DOHH2 (cell line): ENCODE measurements at regions not wholly inside any gene's neighbourhood (a gene's known extent, or its start where the extent isn't known, plus 50 kb on each side); places are given as distances from the start of the nearest gene placed in this dataset.

Experiments used
- H3F3A ChIP-seq: fragments of 200-600 bp; sonication (generic), shearing (Covaris generic); 2 replicates; pipeline ENCODE4 v1.6.0; 2016; ENCODE audit warnings: antibody characterized with exemption, mild to moderate bottlenecking; ENCODE audit not compliant: control insufficient read depth, insufficient read depth
- H3K27ac ChIP-seq: fragments of 200-600 bp; sonication (generic); 2 replicates; pipeline ENCODE4 v1.5.1; 2014; ENCODE audit warnings: low read depth, mild to moderate bottlenecking, low read length, moderate library complexity
- H3K27me3 ChIP-seq: fragments of 200-600 bp; sonication (generic); 2 replicates; pipeline ENCODE4 v1.6.1; 2014; ENCODE audit warnings: mild to moderate bottlenecking, low read length, mixed read lengths; ENCODE audit not compliant: control insufficient read depth
- H3K36me3 ChIP-seq: fragments of 200-600 bp; sonication (generic); 2 replicates; pipeline ENCODE4 v1.6.1; 2014; ENCODE audit warnings: mild to moderate bottlenecking, low read length, moderate library complexity, mixed read lengths; ENCODE audit not compliant: control insufficient read depth
- H3K4me1 ChIP-seq: fragments of 200-600 bp; sonication (generic); 2 replicates; pipeline ENCODE4 v1.6.1; 2014; ENCODE audit warnings: mild to moderate bottlenecking, low read length, mixed read lengths; ENCODE audit not compliant: control insufficient read depth
- H3K4me2 ChIP-seq: fragments of 200-600 bp; sonication (generic); 2 replicates; pipeline ENCODE4 v1.6.0; 2014; ENCODE audit warnings: mild to moderate bottlenecking, low read length, moderate library complexity
- H3K4me3 ChIP-seq: fragments of 200-600 bp; sonication (generic); 2 replicates; pipeline ENCODE4 v1.5.1; 2014; ENCODE audit warnings: mild to moderate bottlenecking, low read length, mixed read lengths
- H3K79me2 ChIP-seq: fragments of 200-600 bp; sonication (generic); 2 replicates; pipeline ENCODE4 v1.6.1; 2014; ENCODE audit warnings: mild to moderate bottlenecking, low read length, mixed read lengths; ENCODE audit not compliant: control insufficient read depth
- H3K9me2 ChIP-seq: fragments of 200-600 bp; sonication (generic); replicated peaks from 2 replicates; pipeline ENCODE4 v1.6.1; 2014; ENCODE audit warnings: mild to moderate bottlenecking, low read length, mixed read lengths; ENCODE audit not compliant: control insufficient read depth
- H3K9me3 ChIP-seq: fragments of 200-600 bp; sonication (generic); 2 replicates; pipeline ENCODE4 v1.6.1; 2014; ENCODE audit warnings: antibody characterized with exemption, low read length, mixed read lengths; ENCODE audit not compliant: control insufficient read depth, insufficient read depth
- H4K20me1 ChIP-seq: fragments of 200-600 bp; sonication (generic); 2 replicates; pipeline ENCODE4 v1.6.0; 2014; ENCODE audit warnings: low read depth, mild to moderate bottlenecking, antibody characterized with exemption, low read length, moderate library complexity; ENCODE audit not compliant: control insufficient read depth, insufficient read depth
- EZH2phosphoT487 ChIP-seq: fragments of 200-600 bp; sonication (generic); IDR thresholded peaks from 2 replicates; pipeline ENCODE4 v1.6.1; 2017; ENCODE audit warnings: borderline replicate concordance, mild to moderate bottlenecking, antibody characterized with exemption, low read length, moderate library complexity, mixed read lengths
- TF ChIP-seq, protein P1 (sequence below): fragments of 200-600 bp; sonication (generic); IDR thresholded peaks from one replicate; pipeline ENCODE4 v1.5.1; 2014; ENCODE audit warnings: antibody characterized with exemption, mild to moderate bottlenecking, low read depth, low read length; ENCODE audit not compliant: poor library complexity, severe bottlenecking

DNA sequence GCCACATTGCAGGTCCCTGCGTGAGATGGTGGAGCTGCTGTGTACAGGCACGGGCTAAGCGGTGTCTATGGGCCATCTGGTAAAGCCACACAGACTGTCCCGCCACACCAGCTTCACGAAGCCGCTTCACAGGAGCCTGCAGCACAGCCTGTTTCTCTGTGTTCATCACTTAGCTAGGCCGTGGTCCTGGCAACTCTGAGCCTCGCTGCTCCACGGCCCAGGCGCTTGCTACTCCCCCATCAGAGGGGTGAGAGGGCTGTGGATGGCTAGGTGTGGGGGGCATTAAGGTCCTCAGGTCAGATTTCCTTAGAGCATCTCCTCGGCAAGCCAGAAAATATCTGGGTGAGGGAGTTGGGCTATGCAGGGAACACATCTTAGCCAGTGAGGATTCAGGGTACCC is 225.7 kb downstream of the GLI2 start:
- no peaks in the 10 kb centered on the region for H3K36me3 ChIP-seq
- H3K4me3 ChIP-seq, result no peak overlapping the region
- no peak overlapping the region for H3K27ac ChIP-seq
- no peaks in the 10 kb centered on the region for H3K27me3 ChIP-seq
- no peaks in the 10 kb centered on the region for H3K9me2 ChIP-seq
- no peaks in the 10 kb centered on the region for H3K9me3 ChIP-seq
- no peaks in the 10 kb centered on the region for H4K20me1 ChIP-seq
- no peak overlapping the region for H3K4me2 ChIP-seq
- H3F3A ChIP-seq, result no peaks in the 10 kb centered on the region
- H3K4me1 ChIP-seq, result no peaks in the 10 kb centered on the region
- no peaks in the 10 kb centered on the region for H3K79me2 ChIP-seq
- no peak for TF ChIP-seq EZH2phosphoT487
- TF ChIP-seq, protein P1, sequence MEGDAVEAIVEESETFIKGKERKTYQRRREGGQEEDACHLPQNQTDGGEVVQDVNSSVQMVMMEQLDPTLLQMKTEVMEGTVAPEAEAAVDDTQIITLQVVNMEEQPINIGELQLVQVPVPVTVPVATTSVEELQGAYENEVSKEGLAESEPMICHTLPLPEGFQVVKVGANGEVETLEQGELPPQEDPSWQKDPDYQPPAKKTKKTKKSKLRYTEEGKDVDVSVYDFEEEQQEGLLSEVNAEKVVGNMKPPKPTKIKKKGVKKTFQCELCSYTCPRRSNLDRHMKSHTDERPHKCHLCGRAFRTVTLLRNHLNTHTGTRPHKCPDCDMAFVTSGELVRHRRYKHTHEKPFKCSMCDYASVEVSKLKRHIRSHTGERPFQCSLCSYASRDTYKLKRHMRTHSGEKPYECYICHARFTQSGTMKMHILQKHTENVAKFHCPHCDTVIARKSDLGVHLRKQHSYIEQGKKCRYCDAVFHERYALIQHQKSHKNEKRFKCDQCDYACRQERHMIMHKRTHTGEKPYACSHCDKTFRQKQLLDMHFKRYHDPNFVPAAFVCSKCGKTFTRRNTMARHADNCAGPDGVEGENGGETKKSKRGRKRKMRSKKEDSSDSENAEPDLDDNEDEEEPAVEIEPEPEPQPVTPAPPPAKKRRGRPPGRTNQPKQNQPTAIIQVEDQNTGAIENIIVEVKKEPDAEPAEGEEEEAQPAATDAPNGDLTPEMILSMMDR, result no peak

DNA sequence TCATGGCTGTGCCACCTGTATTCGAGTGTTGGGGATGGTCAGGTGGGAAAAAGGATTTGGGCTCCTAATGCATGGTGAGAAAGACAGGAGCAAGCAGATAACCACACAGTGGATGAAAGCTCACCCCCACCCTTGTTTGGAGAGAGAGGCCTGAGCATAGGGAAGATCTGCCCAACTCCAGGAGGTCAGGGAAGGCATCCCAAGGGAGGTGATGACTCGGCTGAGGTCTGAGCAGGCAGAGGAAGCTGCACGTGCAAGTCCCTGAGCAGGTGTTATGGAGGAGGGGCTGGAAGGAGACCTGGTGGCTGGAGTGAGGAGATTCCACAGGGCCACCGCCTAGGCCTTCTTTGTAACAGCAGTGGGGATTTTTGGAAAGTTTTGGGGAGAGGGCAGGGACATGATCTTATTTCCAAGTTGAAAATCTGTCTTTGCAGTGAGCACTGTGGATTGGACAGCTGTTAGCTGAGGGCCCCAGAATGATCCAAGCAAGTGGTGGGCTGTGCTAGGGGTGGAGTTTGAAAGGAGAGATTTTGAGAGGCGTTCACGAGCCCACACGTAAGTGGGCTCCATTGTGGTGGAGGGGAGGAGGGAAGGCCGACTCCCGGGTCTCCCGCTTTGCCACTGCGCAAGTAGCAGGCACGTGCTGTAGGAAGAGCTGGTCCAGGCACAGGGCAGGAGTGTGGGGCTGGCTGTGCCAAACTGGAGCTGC is 228.5 kb downstream of the GLI2 start:
- Histone ChIP-seq H3K9me3 (no peaks in the 10 kb centered on the region), H3K9me2 (no peaks in the 10 kb centered on the region), H3K27ac (no peak overlapping the region), H3F3A (no peaks in the 10 kb centered on the region), H4K20me1 (no peaks in the 10 kb centered on the region), H3K79me2 (no peaks in the 10 kb centered on the region), H3K4me1 (no peaks in the 10 kb centered on the region), H3K36me3 (no peaks in the 10 kb centered on the region), H3K4me2 (no peak overlapping the region), H3K27me3 (no peaks in the 10 kb centered on the region), H3K4me3 (no peak overlapping the region)
- TF ChIP-seq, protein P1, result no peak
- TF ChIP-seq EZH2phosphoT487, result no peak

DNA sequence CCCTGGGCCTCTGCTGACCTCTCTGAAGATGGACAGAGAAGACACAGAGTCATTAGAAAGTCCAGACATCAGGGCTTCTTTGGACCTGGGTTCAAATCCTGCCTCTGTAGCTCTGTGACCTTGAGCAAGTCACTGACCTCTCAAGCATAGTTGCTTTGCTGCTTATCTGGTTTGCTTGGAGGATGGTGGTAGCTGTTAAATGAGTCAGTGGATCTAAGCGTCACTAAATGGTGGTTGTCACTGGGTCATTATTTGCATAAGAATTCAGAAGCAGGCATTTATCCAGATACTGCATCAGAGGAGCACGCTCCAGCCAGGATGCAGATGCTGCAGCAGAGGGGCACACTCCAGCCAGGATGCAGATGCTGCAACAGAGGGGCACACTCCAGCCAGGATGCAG is 229.2 kb downstream of the GLI2 start:
- Histone ChIP-seq H3K79me2 (no peaks in the 10 kb centered on the region), H3F3A (no peaks in the 10 kb centered on the region), H3K9me2 (no peaks in the 10 kb centered on the region), H3K27me3 (no peaks in the 10 kb centered on the region), H3K4me1 (no peaks in the 10 kb centered on the region), H3K36me3 (no peaks in the 10 kb centered on the region), H3K9me3 (no peaks in the 10 kb centered on the region), H3K4me3 (no peak overlapping the region), H4K20me1 (no peaks in the 10 kb centered on the region), H3K27ac (no peak overlapping the region), H3K4me2 (no peak overlapping the region)
- TF ChIP-seq, protein P1, result no peak
- TF ChIP-seq EZH2phosphoT487, result no peak
